Renal cortex interstitium (tissue), 11 donors: ENCODE measurements at regions not wholly inside any gene's neighbourhood (a gene's known extent, or its start where the extent isn't known, plus 50 kb on each side); places are given as distances from the start of the nearest gene placed in this dataset.

Experiments
- DNase-seq, 11 donors: peaks; one replicate each; pipeline ENCODE4 v3.0.0-alpha.2; 2013; ENCODE audit warnings: low read depth in 9 of 11, low spot score in 4 of 11; ENCODE audit errors: extremely low read depth in 1 of 11

GRCh38 chr18:51907687-51908597 lies 432.1 kb upstream of the DCC start:
- no peak for DNase-seq

GRCh38 chr18:51908598-51908944 lies 431.4 kb upstream of the DCC start:
- no peak for DNase-seq

GRCh38 chr18:51911584-51911983 lies 428.4 kb upstream of the DCC start:
- DNase-seq: no peak

GRCh38 chr18:51912381-51912780 lies 427.6 kb upstream of the DCC start:
- no peak for DNase-seq

GRCh38 chr18:51915176-51915575 lies 424.8 kb upstream of the DCC start:
- DNase-seq: no peak

- no peak for DNase-seq
These were observed 418.1 kb upstream of the DCC start for GRCh38 chr18:51921862-51922261.

- DNase-seq: no peak
These were observed 406.1 kb upstream of the DCC start for GRCh38 chr18:51933903-51934302.

GRCh38 chr18:51936115-51936514 lies 403.9 kb upstream of the DCC start:
- DNase-seq: no peak

GRCh38 chr18:51941999-51942398 lies 398.0 kb upstream of the DCC start:
- DNase-seq: no peak

- DNase-seq: no peak
These were observed 396.7 kb upstream of the DCC start for GRCh38 chr18:51943281-51943680.

GRCh38 chr18:51946946-51947345 lies 393.1 kb upstream of the DCC start:
- DNase-seq: no peak

GRCh38 chr18:51952844-51953243 lies 387.2 kb upstream of the DCC start:
- DNase-seq: no peak

- DNase-seq: no peak
These were observed 386.5 kb upstream of the DCC start for GRCh38 chr18:51953521-51953920.

GRCh38 chr18:51955136-51955535 lies 384.9 kb upstream of the DCC start:
- no peak for DNase-seq

GRCh38 chr18:51957001-51957400 lies 383.0 kb upstream of the DCC start:
- no peak for DNase-seq

- DNase-seq: no peak
These were observed 359.9 kb upstream of the DCC start for GRCh38 chr18:51980101-51980500.

- DNase-seq: no peak
These were observed 351.7 kb upstream of the DCC start for GRCh38 chr18:51988277-51988676.

- DNase-seq: no peak
These were observed 342.9 kb upstream of the DCC start for GRCh38 chr18:51997129-51997528.

GRCh38 chr18:51998066-51998465 lies 341.9 kb upstream of the DCC start:
- DNase-seq: no peak

GRCh38 chr18:51998711-51999110 lies 341.3 kb upstream of the DCC start:
- no peak for DNase-seq

GRCh38 chr18:51999351-51999750 lies 340.6 kb upstream of the DCC start:
- no peak for DNase-seq
